ENCODE measurements at regions not wholly inside any gene's neighbourhood (a gene's known extent, or its start where the extent isn't known, plus 50 kb on each side); places are given as distances from the start of the nearest gene placed in this dataset.

- ATAC-seq (ENCODE audit: low FRiP score) (no peak), DNase-seq (ENCODE audit: low spot score) (no peak)
- TF ChIP-seq CTCF (IDR thresholded peaks at IDR 0.05): no peak
These were observed 144.4 kb upstream of the PRICKLE1 start for GRCh38 chr12:42733911-42734310.

- no peak for DNase-seq (ENCODE audit: low spot score)
- ATAC-seq (ENCODE audit: low FRiP score): no peak
- no peak for TF ChIP-seq CTCF (IDR thresholded peaks at IDR 0.05)
These were observed 143.4 kb upstream of the PRICKLE1 start for GRCh38 chr12:42732908-42733411.

- no peak for TF ChIP-seq CTCF (IDR thresholded peaks at IDR 0.05)
- no peak for ATAC-seq (ENCODE audit: low FRiP score)
- no peak for DNase-seq (ENCODE audit: low spot score)
These were observed 140.7 kb upstream of the PRICKLE1 start for GRCh38 chr12:42730291-42730690.

GRCh38 chr12:42729535-42729900 lies 140.0 kb upstream of the PRICKLE1 start:
- no peak for ATAC-seq (ENCODE audit: low FRiP score)
- TF ChIP-seq CTCF (IDR thresholded peaks at IDR 0.05): no peak

GRCh38 chr12:42728770-42729534 lies 139.4 kb upstream of the PRICKLE1 start:
- no peak for TF ChIP-seq CTCF (IDR thresholded peaks at IDR 0.05)
- ATAC-seq (ENCODE audit: low FRiP score): no peak
- DNase-seq (ENCODE audit: low spot score): no peak

More at GRCh38 chr12:42729535-42729900, 140.0 kb upstream of the PRICKLE1 start:
- no peak for DNase-seq (ENCODE audit: low spot score)

GRCh38 chr12:42728287-42728686 lies 138.7 kb upstream of the PRICKLE1 start:
- ATAC-seq (ENCODE audit: low FRiP score) (no peak), DNase-seq (ENCODE audit: low spot score) (no peak)
- TF ChIP-seq CTCF (IDR thresholded peaks at IDR 0.05): no peak

GRCh38 chr12:42725809-42726208 lies 136.3 kb upstream of the PRICKLE1 start:
- TF ChIP-seq CTCF (IDR thresholded peaks at IDR 0.05): no peak
- ATAC-seq (ENCODE audit: low FRiP score) (no peak), DNase-seq (ENCODE audit: low spot score) (no peak)

All from omental fat pad (tissue), 3 donors.